HepG2 (cell line): ENCODE measurements at regions not wholly inside any gene's neighbourhood (a gene's known extent, or its start where the extent isn't known, plus 50 kb on each side); places are given as distances from the start of the nearest gene placed in this dataset.

Experiments used
- ATAC-seq: fragments of 200-7000 bp; cut with Tn5 transposase; 3 replicates; pipeline ENCODE4 v1.9.1; 2020; ENCODE audit warnings: mild to moderate bottlenecking, moderate library complexity
- BruUV-seq: library from RNA; stranded (reverse); fragments of 400-500 nt; replicated peaks from 2 replicates; lab custom pipeline; 2021; lab: Mats Ljungman, UMichigan
- CTCF ChIA-PET: fragments of 300-600 bp; formaldehyde crosslinking; extraction: SDS; loops from one replicate; lab custom pipeline; 2021; ENCODE audit warnings: low total read pairs, inconsistent platforms, low intra/inter-chr PET ratio; lab: Yijun Ruan, JAX
- POLR2A ChIA-PET: fragments of 350-600 bp; sonication (Branson Sonifier 250); formaldehyde crosslinking; loops from one replicate; lab custom pipeline; 2020; ENCODE audit warnings: antibody characterized with exemption, inconsistent platforms; lab: Yijun Ruan, JAX
- DNase-seq: peaks from one replicate; pipeline ENCODE4 v3.0.0-alpha.2; 2015; ENCODE audit warnings: low spot score
- FAIRE-seq: peaks from 3 replicates; lab custom pipeline; 2011; peaks lifted over from hg19 to GRCh38; lab: Jason Lieb, UNC
- H2AFZ ChIP-seq: one replicate; pipeline ENCODE4 v1.6.1; 2011; ENCODE audit warnings: low read length, inconsistent platforms
- H3K27ac ChIP-seq: fragments of 300-600 bp; 3 replicates; pipeline ENCODE4 v1.8.0; 2011; ENCODE audit warnings: mixed run types, mild to moderate bottlenecking, mixed read lengths, low read length, inconsistent platforms; ENCODE audit not compliant: insufficient read depth; ENCODE audit errors: extremely low read length
- H3K27me3 ChIP-seq, 2 experiments: fragments of 200-600 bp in 1 of 2; 2 replicates in 1 of 2; 3 replicates in 1 of 2; pipeline versions ENCODE4 v1.6.0 to v1.8.0; 2011; ENCODE audit warnings: low read length in 2 of 2, mild to moderate bottlenecking in 2 of 2, moderate library complexity in 2 of 2, inconsistent platforms in 1 of 2; ENCODE audit not compliant: insufficient read depth in 2 of 2, control insufficient read depth in 1 of 2
- H3K36me3 ChIP-seq, 2 experiments: fragments of 200-600 bp in 1 of 2; replicated peaks in 1 of 2; 2 replicates in 1 of 2; 3 replicates in 1 of 2; pipeline versions ENCODE4 v1.5.1 to v1.8.0; 2011; ENCODE audit warnings: low read length in 2 of 2, inconsistent platforms in 1 of 2; ENCODE audit not compliant: insufficient read depth in 2 of 2, control insufficient read depth in 1 of 2
- H3K4me1 ChIP-seq: 2 replicates; pipeline ENCODE4 v1.5.1; 2012; ENCODE audit warnings: low read length, inconsistent platforms; ENCODE audit not compliant: insufficient read depth
- H3K4me2 ChIP-seq: 2 replicates; pipeline ENCODE4 v1.6.0; 2011; ENCODE audit warnings: low read depth, low read length, inconsistent platforms
- H3K4me3 ChIP-seq, 3 experiments: fragments of 200-600 bp in 1 of 3; sonication (generic), shearing (Covaris generic) in 1 of 3; replicated peaks in 1 of 3; 2 replicates each; pipeline ENCODE4 v1.5.1; 2011 to 2016; ENCODE audit warnings: low read length in 3 of 3, inconsistent platforms in 2 of 3, low read depth in 2 of 3, mild to moderate bottlenecking in 2 of 3, control low read depth in 1 of 3, mixed read lengths in 1 of 3; ENCODE audit not compliant: insufficient read depth in 1 of 3
- H3K79me2 ChIP-seq: one replicate; pipeline ENCODE4 v1.6.1; 2011; ENCODE audit warnings: low read length, inconsistent platforms; ENCODE audit not compliant: insufficient read depth
- H3K9ac ChIP-seq: 2 replicates; pipeline ENCODE4 v1.6.0; 2011; ENCODE audit warnings: mild to moderate bottlenecking, low read depth, low read length, inconsistent platforms; ENCODE audit not compliant: insufficient read depth
- H3K9me3 ChIP-seq: 2 replicates; pipeline ENCODE4 v1.5.1; 2012; ENCODE audit warnings: mild to moderate bottlenecking, low read length
- H4K20me1 ChIP-seq: 2 replicates; pipeline ENCODE4 v1.6.0; 2011; ENCODE audit warnings: inconsistent platforms, mild to moderate bottlenecking, low read length, moderate library complexity; ENCODE audit not compliant: insufficient read depth
- ATF7 ChIP-seq, 2 experiments: fragments of 450-650 bp in 1 of 2; sonication (generic) in 1 of 2; formaldehyde crosslinking in 1 of 2; IDR thresholded peaks; 2 replicates each; pipeline versions ENCODE4 v1.4.0 to v1.6.1; 2016 to 2020; ENCODE audit warnings: antibody characterized with exemption in 1 of 2, mild to moderate bottlenecking in 1 of 2, missing genetic modification reagents in 1 of 2
- DR1 ChIP-seq: sonication (generic); formaldehyde crosslinking; IDR thresholded peaks from 2 replicates; pipeline ENCODE4 v1.8.0; 2021; ENCODE audit warnings: mild to moderate bottlenecking, missing genetic modification reagents, inconsistent platforms
- FOXC1 ChIP-seq: sonication (generic); formaldehyde crosslinking; IDR thresholded peaks from 2 replicates; pipeline ENCODE4 v1.8.0; 2022; ENCODE audit warnings: mild to moderate bottlenecking, missing genetic modification reagents, borderline replicate concordance
- GMEB2 ChIP-seq: IDR thresholded peaks from 2 replicates; pipeline ENCODE4 v1.6.1; 2016; ENCODE audit warnings: missing biosample characterization, missing genetic modification reagents, low read depth
- KAT8 ChIP-seq: IDR thresholded peaks from 2 replicates; pipeline ENCODE4 v1.6.1; 2016; ENCODE audit warnings: missing genetic modification reagents, missing compliant biosample characterization
- PAWR ChIP-seq: sonication (generic); formaldehyde crosslinking; IDR thresholded peaks from 2 replicates; pipeline ENCODE4 v1.4.0; 2020; ENCODE audit warnings: missing genetic modification reagents, mild to moderate bottlenecking, borderline replicate concordance
- RARA ChIP-seq: IDR thresholded peaks from 2 replicates; pipeline ENCODE4 v1.6.1; 2016; ENCODE audit warnings: missing genetic modification reagents, missing compliant biosample characterization
- SNAPC2 ChIP-seq: sonication (generic); formaldehyde crosslinking; IDR thresholded peaks from 2 replicates; pipeline ENCODE4 v1.8.1; 2022; ENCODE audit warnings: mild to moderate bottlenecking, missing genetic modification reagents
- TFDP1 ChIP-seq: IDR thresholded peaks from 2 replicates; pipeline ENCODE4 v1.6.1; 2016; ENCODE audit warnings: missing compliant biosample characterization, missing genetic modification reagents, borderline replicate concordance
- ZNF235 ChIP-seq: sonication (generic); formaldehyde crosslinking; IDR thresholded peaks from 2 replicates; pipeline ENCODE4 v1.8.1; 2023; ENCODE audit warnings: mild to moderate bottlenecking, missing genetic modification reagents, borderline replicate concordance
- ZNF34 ChIP-seq: sonication (generic); formaldehyde crosslinking; IDR thresholded peaks from 2 replicates; pipeline ENCODE4 v1.4.0; 2020; ENCODE audit warnings: mild to moderate bottlenecking, missing genetic modification reagents, borderline replicate concordance
- ZNF547 ChIP-seq: sonication (generic); formaldehyde crosslinking; IDR thresholded peaks from 2 replicates; pipeline ENCODE4 v1.5.1; 2020; ENCODE audit warnings: mild to moderate bottlenecking, missing genetic modification reagents
- ZNF672 ChIP-seq: sonication (generic); formaldehyde crosslinking; IDR thresholded peaks from 2 replicates; pipeline ENCODE4 v1.8.1; 2022; ENCODE audit warnings: missing genetic modification reagents
- WGBS: methylation state at CpG from one replicate; pipeline ENCODE4 v1.1.6; 2017; ENCODE audit warnings: low lambda C conversion rate; 5-methylcytosine and 5-hydroxymethylcytosine counted together
- in situ Hi-C: cut with HindIII; loops from 2 replicates; pipeline ENCODE4 v1.10.0; 2017; ENCODE audit warnings: low pct_unique_long_range_greater_than_20kb; ENCODE audit not compliant: extremely low pct_ligation_motif_present
- intact Hi-C: fragments of 100-400 bp; cut with micrococcal nuclease; formaldehyde crosslinking; loops from one replicate; pipeline ENCODE4 v1.10.0; 2022; ENCODE audit not compliant: unreplicated experiment
- TF ChIP-seq, protein P1 (sequence below): sonication (generic); formaldehyde crosslinking; IDR thresholded peaks from 2 replicates; pipeline ENCODE4 v1.9.0; 2021; ENCODE audit warnings: missing genetic modification reagents, borderline replicate concordance

DNA sequence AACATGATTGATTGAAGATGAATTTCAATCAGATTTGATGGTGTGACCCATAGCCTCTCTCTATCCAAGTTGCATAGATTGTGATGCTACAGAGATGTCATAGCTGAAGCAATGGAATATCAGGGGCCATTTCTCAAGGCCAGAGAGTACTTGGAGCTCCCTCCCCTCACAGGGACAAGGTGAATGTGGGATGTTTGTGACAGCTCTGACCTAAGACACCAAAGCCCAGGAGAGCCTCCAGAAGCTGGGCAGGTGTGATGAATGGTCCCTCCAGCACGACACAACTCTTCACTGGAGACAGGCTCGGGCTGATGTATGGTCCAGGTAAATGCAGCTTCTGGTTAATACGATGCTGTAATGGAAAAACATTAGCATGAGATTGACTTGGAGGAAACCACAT is 101.0 kb upstream of the ZC3H12A start:
- Histone ChIP-seq H3K27ac (no peak overlapping the region), H3K27me3 (no peaks in the 10 kb centered on the region), H3K4me3 (no peak overlapping the region), H3K9me3 (no peaks in the 10 kb centered on the region), H2AFZ (no peak overlapping the region), H3K4me1 (no peaks in the 10 kb centered on the region), H3K4me2 (no peak overlapping the region), H3K36me3 (no peaks in the 10 kb centered on the region), H3K79me2 (no peaks in the 10 kb centered on the region), H3K9ac (no peak overlapping the region), H4K20me1 (no peaks in the 10 kb centered on the region)
- CTCF ChIA-PET = no interaction called here
- intact Hi-C loops (no loop called here), in situ Hi-C loops (no loop called here)
- TF ChIP-seq KAT8 (CRISPR knock-in tag) = no peak
- no peak for TF ChIP-seq ZNF235 (CRISPR knock-in tag)
- TF ChIP-seq, protein P1, sequence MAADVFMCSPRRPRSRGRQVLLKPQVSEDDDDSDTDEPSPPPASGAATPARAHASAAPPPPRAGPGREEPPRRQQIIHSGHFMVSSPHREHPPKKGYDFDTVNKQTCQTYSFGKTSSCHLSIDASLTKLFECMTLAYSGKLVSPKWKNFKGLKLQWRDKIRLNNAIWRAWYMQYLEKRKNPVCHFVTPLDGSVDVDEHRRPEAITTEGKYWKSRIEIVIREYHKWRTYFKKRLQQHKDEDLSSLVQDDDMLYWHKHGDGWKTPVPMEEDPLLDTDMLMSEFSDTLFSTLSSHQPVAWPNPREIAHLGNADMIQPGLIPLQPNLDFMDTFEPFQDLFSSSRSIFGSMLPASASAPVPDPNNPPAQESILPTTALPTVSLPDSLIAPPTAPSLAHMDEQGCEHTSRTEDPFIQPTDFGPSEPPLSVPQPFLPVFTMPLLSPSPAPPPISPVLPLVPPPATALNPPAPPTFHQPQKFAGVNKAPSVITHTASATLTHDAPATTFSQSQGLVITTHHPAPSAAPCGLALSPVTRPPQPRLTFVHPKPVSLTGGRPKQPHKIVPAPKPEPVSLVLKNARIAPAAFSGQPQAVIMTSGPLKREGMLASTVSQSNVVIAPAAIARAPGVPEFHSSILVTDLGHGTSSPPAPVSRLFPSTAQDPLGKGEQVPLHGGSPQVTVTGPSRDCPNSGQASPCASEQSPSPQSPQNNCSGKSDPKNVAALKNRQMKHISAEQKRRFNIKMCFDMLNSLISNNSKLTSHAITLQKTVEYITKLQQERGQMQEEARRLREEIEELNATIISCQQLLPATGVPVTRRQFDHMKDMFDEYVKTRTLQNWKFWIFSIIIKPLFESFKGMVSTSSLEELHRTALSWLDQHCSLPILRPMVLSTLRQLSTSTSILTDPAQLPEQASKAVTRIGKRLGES (CRISPR knock-in tag) = no peak
- no peak for TF ChIP-seq DR1
- no peak for TF ChIP-seq RARA
- TF ChIP-seq PAWR (CRISPR knock-in tag) = no peak
- no peak for TF ChIP-seq TFDP1 (CRISPR knock-in tag)
- TF ChIP-seq GMEB2 (CRISPR knock-in tag) = no peak
- TF ChIP-seq ATF7 (IDR thresholded peaks at IDR 0.05) = no peak
- TF ChIP-seq ATF7 (CRISPR knock-in tag; IDR thresholded peaks at IDR 0.05) = no peak
- no peak for TF ChIP-seq ZNF34
- no peak for TF ChIP-seq FOXC1 (CRISPR knock-in tag)
- TF ChIP-seq ZNF672 (CRISPR knock-in tag) = no peak
- TF ChIP-seq ZNF547 (CRISPR knock-in tag) = no peak
- no peak for TF ChIP-seq SNAPC2
- no peak for ATAC-seq
- DNase-seq = no peak
- POLR2A ChIA-PET = no interaction called here
- 0% methylated on average over 3 of the region's 3 CpGs for WGBS
- no TSS peak for BruUV-seq
- FAIRE-seq = no peak
